ENCODE measurements at regions not wholly inside any gene's neighbourhood (a gene's known extent, or its start where the extent isn't known, plus 50 kb on each side); places are given as distances from the start of the nearest gene placed in this dataset.

- TF ChIP-seq EZH2 (IDR thresholded peaks at IDR 0.05; ENCODE audit: borderline replicate concordance) = no peak
- TF ChIP-seq CTCF (IDR thresholded peaks at IDR 0.05; ENCODE audit: poor library complexity) = no peak
- no peak for TF ChIP-seq EZH2phosphoT487 (IDR thresholded peaks at IDR 0.05; ENCODE audit: low read depth, severe bottlenecking, unreplicated experiment)
These were observed 840.7 kb upstream of the ADAMTS5 start for GRCh38 chr21:27807596-27807995.
